COLO668 (cell line): ENCODE measurements at regions not wholly inside any gene's neighbourhood (a gene's known extent, or its start where the extent isn't known, plus 50 kb on each side); places are given as distances from the start of the nearest gene placed in this dataset.
A peak's percentile ranks its signal among the peaks of the same experiment; 100 is the strongest.
"Not testable (repeated sequence)": the region's sequence is repeated elsewhere in the genome, so short reads cannot be mapped to it uniquely, and the experiment has no call there.

Source experiments
- DNase-seq: peaks from one replicate; lab custom pipeline; 2025; ENCODE audit not compliant: unreplicated experiment; lab: John Stamatoyannopoulos, UW

DNA sequence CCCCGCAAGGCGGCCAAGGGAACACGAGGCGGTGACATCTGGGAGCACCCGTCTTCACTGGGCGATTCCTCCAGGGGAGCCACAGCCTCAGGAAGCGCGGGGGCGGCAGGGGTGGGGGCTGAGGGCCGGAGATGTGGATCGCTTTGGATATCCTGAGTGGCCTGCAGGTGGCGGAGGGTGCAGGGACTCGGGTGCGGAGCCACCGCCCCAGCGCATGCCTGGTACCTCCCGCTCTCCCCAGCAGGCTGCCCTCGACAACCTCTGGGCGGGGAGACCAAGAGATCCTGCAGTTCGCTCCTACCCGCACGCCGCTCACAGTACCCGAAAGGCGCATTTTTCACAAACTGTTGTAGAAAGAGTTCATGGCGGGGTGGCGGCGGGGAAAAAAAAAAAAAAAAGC is 162.9 kb upstream of the PRKX start:
- DNase-seq, result not testable (repeated sequence)

DNA sequence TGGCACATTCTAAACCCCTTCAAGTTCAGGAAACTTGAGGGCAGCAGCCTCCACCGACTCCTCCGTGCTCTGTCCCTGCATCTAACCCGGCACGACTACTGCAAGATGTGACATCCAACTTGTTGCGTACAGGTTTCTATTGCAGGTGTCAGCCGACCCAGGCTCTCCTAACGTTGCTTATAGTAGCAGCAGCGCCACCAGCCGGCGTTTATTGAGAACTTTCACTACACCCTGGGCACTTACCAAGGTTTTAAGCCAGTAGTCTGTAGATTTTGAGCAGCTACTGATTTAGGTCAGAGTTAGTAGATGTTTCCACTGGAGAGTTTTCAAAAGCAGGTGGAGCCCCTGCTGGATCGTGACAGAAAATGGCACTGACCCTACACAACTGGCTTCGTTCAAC is 162.2 kb upstream of the PRKX start:
- DNase-seq, result not testable (repeated sequence)

GRCh38 chrX:3872226-3872879 is 158.9 kb upstream of the PRKX start:
- DNase-seq, result not testable (repeated sequence)

DNA sequence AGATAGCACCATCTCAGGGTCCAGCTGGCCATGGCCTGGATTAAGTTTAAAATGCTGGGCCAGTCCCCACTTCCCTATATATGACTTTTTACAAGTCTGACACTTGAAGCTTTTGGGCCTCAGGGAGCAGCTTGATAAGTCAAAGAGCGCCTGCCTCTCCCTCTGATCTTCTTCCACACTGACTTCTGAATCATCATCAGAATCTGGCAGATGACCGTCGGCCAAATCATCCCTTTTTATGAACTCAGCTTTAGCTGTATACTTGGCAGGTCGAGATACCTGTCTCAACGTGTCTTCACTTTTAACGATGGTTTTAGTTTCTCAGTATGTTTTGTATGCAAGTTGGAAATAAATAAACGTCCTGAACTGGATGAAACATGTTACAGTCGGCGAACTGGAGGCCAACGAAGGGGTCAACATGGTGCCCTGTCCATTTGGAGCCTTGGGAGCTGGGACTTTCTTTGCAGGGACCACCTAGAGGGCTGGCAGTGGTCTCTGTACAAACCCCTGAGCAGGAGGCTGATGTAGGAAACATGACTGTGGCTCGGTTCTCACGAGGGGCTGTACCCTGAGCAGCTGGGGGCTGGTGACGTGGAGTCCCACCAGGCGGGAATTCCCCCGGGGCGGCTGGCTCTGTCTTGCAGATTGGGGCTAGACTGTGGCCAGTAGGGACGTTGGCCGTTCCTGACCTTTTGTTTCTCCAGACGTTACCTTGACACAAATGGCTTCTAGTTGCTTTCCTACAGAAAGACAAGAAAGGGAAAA is 153.8 kb upstream of the PRKX start:
- DNase-seq, result not testable (repeated sequence)

DNA sequence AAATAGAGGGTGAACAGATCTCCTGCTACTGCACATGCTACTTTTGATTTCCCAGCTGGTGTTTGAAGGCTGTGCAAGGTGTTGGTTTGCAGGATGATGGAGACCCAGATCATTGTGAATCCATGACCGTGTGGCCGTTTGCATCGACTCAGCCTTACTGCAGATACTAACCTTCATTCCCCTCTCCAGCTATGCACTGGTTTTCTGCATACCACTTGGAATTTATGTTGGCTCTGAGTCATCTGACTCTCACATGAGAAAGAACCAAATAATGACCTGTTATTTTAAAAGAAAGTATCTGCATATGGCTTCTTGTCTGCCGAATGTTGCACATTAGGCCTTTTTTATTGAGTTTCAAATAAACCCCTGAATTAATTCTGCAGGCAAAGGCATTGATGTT is 144.9 kb upstream of the PRKX start:
- not testable (repeated sequence) for DNase-seq

DNA sequence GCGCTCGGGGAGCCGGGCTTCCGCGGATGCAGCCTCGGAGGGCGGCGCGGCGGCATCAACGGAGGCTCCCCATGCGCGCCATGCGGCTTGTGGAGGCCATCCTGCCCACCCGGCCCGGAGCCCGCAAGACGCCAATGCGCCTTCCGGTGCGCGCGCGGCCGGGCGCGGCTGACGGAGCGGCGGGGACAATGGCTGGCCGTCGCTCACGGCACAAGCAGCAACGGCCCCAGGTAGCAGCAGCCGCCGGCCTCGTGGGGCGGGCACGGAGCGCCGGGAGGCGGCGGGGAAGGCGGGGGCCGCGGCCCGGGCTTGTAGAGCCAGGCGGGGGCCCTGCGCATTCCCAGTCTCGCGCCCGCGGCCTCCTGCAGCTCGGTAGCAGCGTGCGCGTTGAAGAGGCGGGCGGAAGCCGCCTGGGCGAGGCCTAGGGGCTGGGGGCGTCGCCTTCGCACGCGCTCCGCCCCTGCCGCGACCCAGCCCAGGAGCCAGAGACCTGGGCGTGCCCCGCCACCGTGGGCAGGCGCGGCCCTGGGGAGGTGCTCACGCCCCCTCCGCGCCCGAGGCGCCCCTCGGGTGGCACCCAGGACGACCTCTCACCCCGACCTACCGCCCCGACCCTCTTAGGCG is 130.2 kb upstream of the PRKX start:
- not testable (repeated sequence) for DNase-seq

DNA sequence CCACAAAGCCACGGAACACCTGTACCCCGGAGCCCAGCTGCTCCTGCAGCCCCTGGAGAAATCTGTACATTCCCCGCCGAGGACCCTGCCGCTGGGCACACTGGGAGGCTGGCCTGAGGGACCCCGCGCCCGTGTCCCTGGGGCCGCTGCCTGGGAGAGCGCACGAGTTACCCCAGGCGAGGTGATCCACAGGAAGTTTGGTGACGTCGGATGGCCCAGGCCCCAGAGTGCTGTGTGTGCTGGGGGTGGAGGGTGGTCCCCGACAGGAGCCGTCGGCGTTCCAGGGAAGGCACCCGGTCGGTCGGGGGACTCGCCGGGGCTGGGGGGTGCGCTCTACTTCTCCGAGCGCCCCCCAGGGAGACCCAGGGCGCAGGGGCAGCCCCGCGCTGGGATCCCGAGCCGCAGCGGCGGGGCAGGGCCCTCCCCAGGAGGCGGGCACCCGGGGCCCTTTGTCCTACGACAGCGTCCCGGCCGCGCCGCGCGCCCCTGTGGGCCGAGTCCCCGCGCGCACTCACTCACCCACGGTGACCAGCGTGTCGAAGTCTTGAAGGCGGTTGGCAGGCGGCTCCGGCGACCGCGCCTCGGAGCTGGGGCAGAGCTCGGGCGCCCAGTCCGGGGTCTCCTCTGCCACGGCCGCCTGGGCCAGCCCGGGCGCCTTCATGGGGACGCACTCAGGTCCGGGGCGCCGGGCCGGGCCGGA is 129.5 kb upstream of the PRKX start:
- DNase-seq, result peak; percentile 1

GRCh38 chrX:3838754-3839153 is 125.3 kb upstream of the PRKX start:
- not testable (repeated sequence) for DNase-seq

DNA sequence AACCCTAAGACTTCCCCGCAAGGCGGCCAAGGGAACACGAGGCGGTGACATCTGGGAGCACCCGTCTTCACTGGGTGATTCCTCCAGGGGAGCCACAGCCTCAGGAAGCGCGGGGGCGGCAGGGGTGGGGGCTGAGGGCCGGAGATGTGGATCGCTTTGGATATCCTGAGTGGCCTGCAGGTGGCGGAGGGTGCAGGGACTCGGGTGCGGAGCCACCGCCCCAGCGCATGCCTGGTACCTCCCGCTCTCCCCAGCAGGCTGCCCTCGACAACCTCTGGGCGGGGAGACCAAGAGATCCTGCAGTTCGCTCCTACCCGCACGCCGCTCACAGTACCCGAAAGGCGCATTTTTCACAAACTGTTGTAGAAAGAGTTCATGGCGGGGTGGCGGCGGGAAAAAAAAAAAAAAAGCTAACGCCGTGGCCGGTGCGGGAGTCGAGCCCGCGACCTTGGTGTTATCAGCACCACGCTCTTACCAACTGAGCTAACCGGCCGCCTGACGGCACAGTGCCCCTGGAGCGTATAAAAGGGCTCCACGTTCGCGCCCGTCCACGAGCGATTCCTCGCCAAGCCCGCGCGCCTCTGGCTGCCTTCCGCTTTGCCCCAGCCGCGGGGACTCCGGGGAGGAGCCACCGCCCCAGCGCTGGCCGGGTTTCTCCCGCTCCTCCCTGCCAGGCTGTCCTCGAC is 124.7 kb upstream of the PRKX start:
- not testable (repeated sequence) for DNase-seq

DNA sequence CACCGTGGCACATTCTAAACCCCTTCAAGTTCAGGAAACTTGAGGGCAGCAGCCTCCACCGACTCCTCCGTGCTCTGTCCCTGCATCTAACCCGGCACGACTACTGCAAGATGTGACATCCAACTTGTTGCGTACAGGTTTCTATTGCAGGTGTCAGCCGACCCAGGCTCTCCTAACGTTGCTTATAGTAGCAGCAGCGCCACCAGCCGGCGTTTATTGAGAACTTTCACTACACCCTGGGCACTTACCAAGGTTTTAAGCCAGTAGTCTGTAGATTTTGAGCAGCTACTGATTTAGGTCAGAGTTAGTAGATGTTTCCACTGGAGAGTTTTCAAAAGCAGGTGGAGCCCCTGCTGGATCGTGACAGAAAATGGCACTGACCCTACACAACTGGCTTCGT is 123.8 kb upstream of the PRKX start:
- DNase-seq, result not testable (repeated sequence)

GRCh38 chrX:3833761-3834542 is 120.5 kb upstream of the PRKX start:
- not testable (repeated sequence) for DNase-seq

GRCh38 chrX:3830020-3830419 is 116.6 kb upstream of the PRKX start:
- not testable (repeated sequence) for DNase-seq

DNA sequence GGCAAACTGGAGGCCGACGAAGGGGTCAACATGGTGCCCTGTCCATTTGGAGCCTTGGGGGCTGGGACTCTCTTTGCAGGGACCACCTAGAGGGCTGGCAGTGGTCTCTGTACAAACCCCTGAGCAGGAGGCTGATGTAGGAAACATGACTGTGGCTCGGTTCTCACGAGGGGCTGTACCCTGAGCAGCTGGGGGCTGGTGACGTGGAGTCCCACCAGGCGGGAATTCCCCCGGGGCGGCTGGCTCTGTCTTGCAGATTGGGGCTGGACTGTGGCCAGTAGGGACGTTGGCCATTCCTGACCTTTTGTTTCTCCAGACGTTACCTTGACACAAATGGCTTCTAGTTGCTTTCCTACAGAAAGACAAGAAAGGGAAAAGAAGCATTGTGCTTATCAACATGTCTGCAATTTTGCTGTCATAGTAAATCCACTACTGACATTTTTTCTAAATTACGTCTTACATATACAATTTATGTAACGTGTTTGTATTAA is 115.6 kb upstream of the PRKX start:
- DNase-seq, result not testable (repeated sequence)

DNA sequence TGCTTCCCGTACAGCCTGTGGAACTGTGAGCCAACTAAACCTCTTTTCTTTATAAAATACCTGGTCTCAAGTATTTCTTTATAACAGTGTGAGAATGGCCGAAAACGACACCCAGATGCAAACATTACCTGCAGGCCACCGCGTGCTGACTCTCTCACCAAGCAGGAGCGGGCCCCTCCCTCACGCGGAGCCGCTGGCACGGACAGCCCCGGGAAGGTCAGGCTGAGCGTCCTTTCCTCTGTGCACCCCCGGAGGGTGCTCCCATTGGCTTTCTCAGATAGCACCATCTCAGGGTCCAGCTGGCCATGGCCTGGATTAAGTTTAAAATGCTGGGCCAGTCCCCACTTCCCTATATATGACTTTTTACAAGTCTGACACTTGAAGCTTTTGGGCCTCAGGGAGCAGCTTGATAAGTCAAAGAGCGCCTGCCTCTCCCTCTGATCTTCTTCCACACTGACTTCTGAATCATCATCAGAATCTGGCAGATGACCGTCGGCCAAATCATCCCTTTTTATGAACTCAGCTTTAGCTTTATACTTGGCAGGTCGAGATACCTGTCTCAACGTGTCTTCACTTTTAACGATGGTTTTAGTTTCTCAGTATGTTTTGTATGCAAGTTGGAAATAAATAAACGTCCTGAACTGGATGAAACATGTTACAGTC is 115.1 kb upstream of the PRKX start:
- not testable (repeated sequence) for DNase-seq

GRCh38 chrX:3824008-3824407 is 110.6 kb upstream of the PRKX start:
- not testable (repeated sequence) for DNase-seq

DNA sequence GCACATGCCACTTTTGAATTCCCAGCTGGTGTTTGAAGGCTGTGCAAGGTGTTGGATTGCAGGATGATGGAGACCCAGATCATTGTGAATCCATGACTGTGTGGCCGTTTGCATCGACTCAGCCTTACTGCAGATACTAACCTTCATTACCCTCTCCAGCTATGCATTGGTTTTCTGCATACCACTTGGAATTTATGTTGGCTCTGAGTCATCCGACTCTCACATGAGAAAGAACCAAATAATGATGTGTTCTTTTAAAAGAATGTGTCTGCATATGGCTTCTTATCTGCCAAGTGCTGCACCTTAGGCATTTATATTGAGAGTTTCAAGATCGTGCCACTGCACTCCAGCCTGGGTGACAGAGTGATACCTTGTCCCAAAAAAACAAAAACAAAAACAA is 106.7 kb upstream of the PRKX start:
- DNase-seq, result no peak

DNA sequence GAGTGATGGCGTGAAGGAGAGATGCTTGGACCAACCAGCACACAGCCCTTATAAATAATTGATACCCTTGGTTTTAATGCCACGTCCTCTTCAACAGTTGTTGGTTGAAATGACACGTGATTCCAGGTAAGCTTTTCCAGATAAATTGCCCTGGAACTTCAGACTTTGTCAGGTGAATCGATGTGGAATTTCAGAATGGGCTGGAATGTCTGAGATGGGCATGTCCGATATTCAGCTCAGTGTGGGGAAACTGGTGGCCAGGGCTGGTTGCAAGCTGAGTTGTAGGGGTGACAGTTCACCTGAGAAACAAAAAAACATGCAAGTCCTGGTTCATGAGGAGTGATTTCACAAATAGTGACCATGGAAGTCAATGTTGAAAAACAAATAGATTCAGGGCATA is 104.0 kb upstream of the PRKX start:
- DNase-seq, result not testable (repeated sequence)

GRCh38 chrX:3815896-3816664 is 102.6 kb upstream of the PRKX start:
- peak; percentile 67 for DNase-seq
